ENCODE measurements at regions not wholly inside any gene's neighbourhood (a gene's known extent, or its start where the extent isn't known, plus 50 kb on each side); places are given as distances from the start of the nearest gene placed in this dataset.

- ATAC-seq (no peak), DNase-seq (ENCODE audit: extremely low read depth in 1 of 4, low spot score in 3 of 4) (no peak), FAIRE-seq (no peak)
- H4K20me1 ChIP-seq (replicated peaks; ENCODE audit: control insufficient read depth, insufficient read depth, low read length), result no peaks in the 10 kb centered on the region
- no peaks in the 10 kb centered on the region for H3K36me3 ChIP-seq (ENCODE audit: control insufficient read depth, insufficient read depth, low read length)
- H2AFZ ChIP-seq (ENCODE audit: low read depth, low read length), result no peak overlapping the region
- H3K4me3 ChIP-seq, result no peak overlapping the region
- H3K9me1 ChIP-seq (ENCODE audit: control insufficient read depth, insufficient read depth, low read length), result no peaks in the 10 kb centered on the region
- H3K79me2 ChIP-seq (ENCODE audit: control insufficient read depth, insufficient read depth, low read length), result no peaks in the 10 kb centered on the region
- H3K27ac ChIP-seq (ENCODE audit: extremely low read depth, low read depth, low read length), result no peak overlapping the region
- H3K4me1 ChIP-seq (replicated peaks in 1 of 2; ENCODE audit: control insufficient read depth in 2 of 2, insufficient read depth in 2 of 2, low read length in 2 of 2), result no peaks in the 10 kb centered on the region
- in situ Hi-C loops (cut with MboI), result no loop called here
- no peaks in the 10 kb centered on the region for H3K9me3 ChIP-seq (replicated peaks; ENCODE audit: control insufficient read depth, insufficient read depth, low read depth, low read length)
- no peak overlapping the region for H3K9ac ChIP-seq (ENCODE audit: insufficient read depth in 1 of 2, low read depth in 2 of 2, low read length in 2 of 2)
- H3K4me2 ChIP-seq (ENCODE audit: insufficient read depth, low read length), result no peak overlapping the region
- ChIA-PET POLR2A (no interaction called here), CTCF (ENCODE audit: low intra/inter-chr PET ratio) (no interaction called here)
- 0% methylated on average over 4 of the region's 4 CpGs for WGBS (ENCODE audit: insufficient coverage, low coverage, missing lambda C conversion rate)
- TF ChIP-seq, protein P1, sequence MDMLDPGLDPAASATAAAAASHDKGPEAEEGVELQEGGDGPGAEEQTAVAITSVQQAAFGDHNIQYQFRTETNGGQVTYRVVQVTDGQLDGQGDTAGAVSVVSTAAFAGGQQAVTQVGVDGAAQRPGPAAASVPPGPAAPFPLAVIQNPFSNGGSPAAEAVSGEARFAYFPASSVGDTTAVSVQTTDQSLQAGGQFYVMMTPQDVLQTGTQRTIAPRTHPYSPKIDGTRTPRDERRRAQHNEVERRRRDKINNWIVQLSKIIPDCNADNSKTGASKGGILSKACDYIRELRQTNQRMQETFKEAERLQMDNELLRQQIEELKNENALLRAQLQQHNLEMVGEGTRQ (CRISPR knock-in tag; IDR thresholded peaks at IDR 0.05), result no peak
- TF ChIP-seq POLR2H (tag; IDR thresholded peaks at IDR 0.05; ENCODE audit: low read depth) (no peak), PHF20 (IDR thresholded peaks at IDR 0.05; ENCODE audit: partially characterized antibody) (no peak), ZNF253 (CRISPR knock-in tag; conservative IDR thresholded peaks at IDR 0.05) (no peak), SRSF9 (IDR thresholded peaks at IDR 0.05; ENCODE audit: borderline replicate concordance, low read depth, low read length) (no peak), PRMT5 (CRISPR knock-in tag; IDR thresholded peaks at IDR 0.05) (no peak), BRD9 (IDR thresholded peaks at IDR 0.05; ENCODE audit: low read depth, partially characterized antibody) (no peak), ZNF347 (CRISPR knock-in tag; IDR thresholded peaks at IDR 0.05; ENCODE audit: low read depth) (no peak)
- TF ChIP-seq, protein P2, sequence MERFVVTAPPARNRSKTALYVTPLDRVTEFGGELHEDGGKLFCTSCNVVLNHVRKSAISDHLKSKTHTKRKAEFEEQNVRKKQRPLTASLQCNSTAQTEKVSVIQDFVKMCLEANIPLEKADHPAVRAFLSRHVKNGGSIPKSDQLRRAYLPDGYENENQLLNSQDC (CRISPR knock-in tag; IDR thresholded peaks at IDR 0.05), result no peak
- TF ChIP-seq, protein P3, sequence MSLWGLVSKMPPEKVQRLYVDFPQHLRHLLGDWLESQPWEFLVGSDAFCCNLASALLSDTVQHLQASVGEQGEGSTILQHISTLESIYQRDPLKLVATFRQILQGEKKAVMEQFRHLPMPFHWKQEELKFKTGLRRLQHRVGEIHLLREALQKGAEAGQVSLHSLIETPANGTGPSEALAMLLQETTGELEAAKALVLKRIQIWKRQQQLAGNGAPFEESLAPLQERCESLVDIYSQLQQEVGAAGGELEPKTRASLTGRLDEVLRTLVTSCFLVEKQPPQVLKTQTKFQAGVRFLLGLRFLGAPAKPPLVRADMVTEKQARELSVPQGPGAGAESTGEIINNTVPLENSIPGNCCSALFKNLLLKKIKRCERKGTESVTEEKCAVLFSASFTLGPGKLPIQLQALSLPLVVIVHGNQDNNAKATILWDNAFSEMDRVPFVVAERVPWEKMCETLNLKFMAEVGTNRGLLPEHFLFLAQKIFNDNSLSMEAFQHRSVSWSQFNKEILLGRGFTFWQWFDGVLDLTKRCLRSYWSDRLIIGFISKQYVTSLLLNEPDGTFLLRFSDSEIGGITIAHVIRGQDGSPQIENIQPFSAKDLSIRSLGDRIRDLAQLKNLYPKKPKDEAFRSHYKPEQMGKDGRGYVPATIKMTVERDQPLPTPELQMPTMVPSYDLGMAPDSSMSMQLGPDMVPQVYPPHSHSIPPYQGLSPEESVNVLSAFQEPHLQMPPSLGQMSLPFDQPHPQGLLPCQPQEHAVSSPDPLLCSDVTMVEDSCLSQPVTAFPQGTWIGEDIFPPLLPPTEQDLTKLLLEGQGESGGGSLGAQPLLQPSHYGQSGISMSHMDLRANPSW (CRISPR knock-in tag; IDR thresholded peaks at IDR 0.05), result no peak
- TF ChIP-seq, protein P4, sequence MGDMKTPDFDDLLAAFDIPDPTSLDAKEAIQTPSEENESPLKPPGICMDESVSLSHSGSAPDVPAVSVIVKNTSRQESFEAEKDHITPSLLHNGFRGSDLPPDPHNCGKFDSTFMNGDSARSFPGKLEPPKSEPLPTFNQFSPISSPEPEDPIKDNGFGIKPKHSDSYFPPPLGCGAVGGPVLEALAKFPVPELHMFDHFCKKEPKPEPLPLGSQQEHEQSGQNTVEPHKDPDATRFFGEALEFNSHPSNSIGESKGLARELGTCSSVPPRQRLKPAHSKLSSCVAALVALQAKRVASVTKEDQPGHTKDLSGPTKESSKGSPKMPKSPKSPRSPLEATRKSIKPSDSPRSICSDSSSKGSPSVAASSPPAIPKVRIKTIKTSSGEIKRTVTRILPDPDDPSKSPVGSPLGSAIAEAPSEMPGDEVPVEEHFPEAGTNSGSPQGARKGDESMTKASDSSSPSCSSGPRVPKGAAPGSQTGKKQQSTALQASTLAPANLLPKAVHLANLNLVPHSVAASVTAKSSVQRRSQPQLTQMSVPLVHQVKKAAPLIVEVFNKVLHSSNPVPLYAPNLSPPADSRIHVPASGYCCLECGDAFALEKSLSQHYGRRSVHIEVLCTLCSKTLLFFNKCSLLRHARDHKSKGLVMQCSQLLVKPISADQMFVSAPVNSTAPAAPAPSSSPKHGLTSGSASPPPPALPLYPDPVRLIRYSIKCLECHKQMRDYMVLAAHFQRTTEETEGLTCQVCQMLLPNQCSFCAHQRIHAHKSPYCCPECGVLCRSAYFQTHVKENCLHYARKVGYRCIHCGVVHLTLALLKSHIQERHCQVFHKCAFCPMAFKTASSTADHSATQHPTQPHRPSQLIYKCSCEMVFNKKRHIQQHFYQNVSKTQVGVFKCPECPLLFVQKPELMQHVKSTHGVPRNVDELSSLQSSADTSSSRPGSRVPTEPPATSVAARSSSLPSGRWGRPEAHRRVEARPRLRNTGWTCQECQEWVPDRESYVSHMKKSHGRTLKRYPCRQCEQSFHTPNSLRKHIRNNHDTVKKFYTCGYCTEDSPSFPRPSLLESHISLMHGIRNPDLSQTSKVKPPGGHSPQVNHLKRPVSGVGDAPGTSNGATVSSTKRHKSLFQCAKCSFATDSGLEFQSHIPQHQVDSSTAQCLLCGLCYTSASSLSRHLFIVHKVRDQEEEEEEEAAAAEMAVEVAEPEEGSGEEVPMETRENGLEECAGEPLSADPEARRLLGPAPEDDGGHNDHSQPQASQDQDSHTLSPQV (IDR thresholded peaks at IDR 0.05), result no peak
- intact Hi-C loops (cut with micrococcal nuclease), result no loop called here
- no peaks in the 10 kb centered on the region for H3K27me3 ChIP-seq (ENCODE audit: control insufficient read depth in 2 of 2, insufficient read depth in 2 of 2, low read length in 2 of 2)
- BruUV-seq (replicated peaks), result no TSS peak
Measured at GRCh38 chr14:61941421-61942150, 179.4 kb downstream of the SNAPC1 start.
